Liver (tissue), 8 donors: ENCODE measurements at regions not wholly inside any gene's neighbourhood (a gene's known extent, or its start where the extent isn't known, plus 50 kb on each side); places are given as distances from the start of the nearest gene placed in this dataset.

Source experiments
- DNase-seq: peaks from one replicate; pipeline ENCODE4 v3.0.0-alpha.2; 2017; ENCODE audit warnings: low spot score
- H3K27ac ChIP-seq, 2 donors: one replicate each; pipeline ENCODE4 v1.7.0; 2013; ENCODE audit warnings: inconsistent platforms in 2 of 2, low read length in 2 of 2, control low read depth in 1 of 2, low read depth in 1 of 2, mild to moderate bottlenecking in 1 of 2
- H3K27me3 ChIP-seq, 4 donors: one replicate each; pipeline versions ENCODE4 v1.6.1 to v1.7.0; 2013; ENCODE audit warnings: low read length in 3 of 4, inconsistent platforms in 1 of 4, mild to moderate bottlenecking in 1 of 4, moderate library complexity in 1 of 4; ENCODE audit not compliant: control insufficient read depth in 4 of 4, insufficient read depth in 4 of 4
- H3K36me3 ChIP-seq, 4 donors: one replicate each; pipeline versions ENCODE4 v1.6.1 to v1.7.0; 2013; ENCODE audit warnings: low read length in 3 of 4, mild to moderate bottlenecking in 3 of 4, low read depth in 1 of 4, moderate library complexity in 1 of 4; ENCODE audit not compliant: control insufficient read depth in 4 of 4, insufficient read depth in 3 of 4
- H3K4me1 ChIP-seq, 4 donors: one replicate each; pipeline versions ENCODE4 v1.6.1 to v1.7.0; 2013; ENCODE audit warnings: low read length in 3 of 4, mild to moderate bottlenecking in 3 of 4, moderate library complexity in 1 of 4; ENCODE audit not compliant: control insufficient read depth in 4 of 4, insufficient read depth in 4 of 4
- H3K4me3 ChIP-seq, 3 donors: one replicate each; pipeline versions ENCODE4 v1.6.1 to v1.7.0; 2013; ENCODE audit warnings: low read length in 3 of 3, control low read depth in 1 of 3, low read depth in 1 of 3, mild to moderate bottlenecking in 1 of 3
- H3K9ac ChIP-seq, 2 donors: one replicate each; pipeline ENCODE4 v1.7.0; 2013; ENCODE audit warnings: low read length in 2 of 2, mild to moderate bottlenecking in 2 of 2, moderate library complexity in 2 of 2, control low read depth in 1 of 2, low read depth in 1 of 2
- H3K9me3 ChIP-seq, 4 donors: one replicate each; pipeline versions ENCODE4 v1.6.1 to v1.7.0; 2013; ENCODE audit warnings: low read length in 3 of 4; ENCODE audit not compliant: control insufficient read depth in 4 of 4
- EGR1 ChIP-seq, 2 donors: IDR thresholded peaks; 2 replicates each; pipeline ENCODE4 v1.6.1; 2016 to 2018; ENCODE audit warnings: antibody characterized with exemption in 2 of 2, low read depth in 2 of 2
- FOXA1 ChIP-seq: IDR thresholded peaks from 2 replicates; pipeline ENCODE4 v1.6.1; 2016; ENCODE audit warnings: antibody characterized with exemption
- FOXA2 ChIP-seq: IDR thresholded peaks from 2 replicates; pipeline ENCODE4 v1.6.1; 2016; ENCODE audit warnings: antibody characterized with exemption
- GABPA ChIP-seq, 2 donors: IDR thresholded peaks in 1 of 2; conservative IDR thresholded peaks in 1 of 2; 2 replicates each; pipeline ENCODE4 v1.6.1; 2016; ENCODE audit warnings: antibody characterized with exemption in 2 of 2, mild to moderate bottlenecking in 1 of 2, moderate library complexity in 1 of 2
- HNF4G ChIP-seq: IDR thresholded peaks from 2 replicates; pipeline ENCODE4 v1.6.1; 2016; ENCODE audit warnings: antibody characterized with exemption
- JUND ChIP-seq, 2 donors: IDR thresholded peaks; 2 replicates each; pipeline ENCODE4 v1.6.1; 2016; ENCODE audit warnings: antibody characterized with exemption in 2 of 2
- NR2F2 ChIP-seq: IDR thresholded peaks from 2 replicates; pipeline ENCODE4 v1.6.1; 2016; ENCODE audit warnings: antibody characterized with exemption
- RAD21 ChIP-seq, 2 donors: IDR thresholded peaks; 2 replicates each; pipeline ENCODE4 v1.6.1; 2016; ENCODE audit warnings: antibody characterized with exemption in 2 of 2, mild to moderate bottlenecking in 2 of 2
- RXRA ChIP-seq, 2 donors: IDR thresholded peaks; 2 replicates each; pipeline ENCODE4 v1.6.1; 2017 to 2018; ENCODE audit warnings: antibody characterized with exemption in 2 of 2, mild to moderate bottlenecking in 1 of 2
- SP1 ChIP-seq: IDR thresholded peaks from 2 replicates; pipeline ENCODE4 v1.6.1; 2018; ENCODE audit warnings: antibody characterized with exemption, mild to moderate bottlenecking
- TAF1 ChIP-seq: conservative IDR thresholded peaks from 2 replicates; pipeline ENCODE4 v1.6.1; 2016; ENCODE audit warnings: antibody characterized with exemption, mild to moderate bottlenecking
- YY1 ChIP-seq: IDR thresholded peaks from 2 replicates; pipeline ENCODE4 v1.6.1; 2016; ENCODE audit warnings: antibody characterized with exemption, mild to moderate bottlenecking
- WGBS: extraction: QIAGEN DNeasy Blood & Tissue Kit; methylation state at CpG from one replicate; pipeline ENCODE4 v1.1.7; 2013; 5-methylcytosine and 5-hydroxymethylcytosine counted together
- TF ChIP-seq, protein P1 (sequence below): IDR thresholded peaks from 2 replicates; pipeline ENCODE4 v1.6.1; 2016; ENCODE audit warnings: antibody characterized with exemption
- TF ChIP-seq, protein P2 (sequence below): IDR thresholded peaks from 2 replicates; pipeline ENCODE4 v1.6.1; 2016; ENCODE audit warnings: antibody characterized with exemption
- TF ChIP-seq, protein P3 (sequence below): fragments of 150-350 bp; IDR thresholded peaks from 2 replicates; pipeline ENCODE4 v1.5.1; 2017; ENCODE audit warnings: improper control_type of control experiment, low read depth, low read length; ENCODE audit not compliant: missing input control
- donor health status: healthy.
- donor health status: healthy.
- donor health status: healthy.
- donor health status: healthy.
- donor health status: healthy.

DNA sequence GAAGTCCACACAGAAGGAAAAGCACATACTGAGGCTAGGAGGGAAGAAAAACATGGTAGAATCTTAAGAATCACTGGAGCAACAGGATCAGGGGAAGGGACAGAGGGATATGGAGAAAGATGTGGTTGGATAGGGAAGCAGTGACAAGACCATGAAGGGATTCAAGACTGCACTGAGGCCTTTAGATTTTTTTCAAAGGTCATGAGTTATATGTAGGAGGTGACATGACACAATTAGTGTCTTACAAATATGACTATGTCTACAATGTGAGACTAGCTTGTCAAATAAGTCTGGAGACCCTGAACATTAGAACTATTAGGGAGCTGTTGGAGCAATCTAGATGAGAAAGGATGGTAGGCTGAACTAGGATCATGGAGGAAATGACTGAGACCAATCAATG, 1130.3 kb upstream of the ZEB2 start:
- Histone ChIP-seq H3K27me3 (no peaks in the 10 kb centered on the region), H3K9ac (no peak overlapping the region), H3K9me3 (peaks cover 0 to 4% (median 0%) of the 10 kb centered on the region in 4 donors), H3K36me3 (no peaks in the 10 kb centered on the region), H3K27ac (no peak overlapping the region), H3K4me1 (no peaks in the 10 kb centered on the region), H3K4me3 (no peak overlapping the region)
- TF ChIP-seq NR2F2 = no peak
- TF ChIP-seq HNF4G = no peak
- no peak for TF ChIP-seq YY1
- no peak for TF ChIP-seq FOXA2
- no peak for TF ChIP-seq FOXA1
- no peak for TF ChIP-seq RXRA (IDR thresholded peaks at IDR 0.05)
- no peak for TF ChIP-seq TAF1
- no peak for DNase-seq

DNA sequence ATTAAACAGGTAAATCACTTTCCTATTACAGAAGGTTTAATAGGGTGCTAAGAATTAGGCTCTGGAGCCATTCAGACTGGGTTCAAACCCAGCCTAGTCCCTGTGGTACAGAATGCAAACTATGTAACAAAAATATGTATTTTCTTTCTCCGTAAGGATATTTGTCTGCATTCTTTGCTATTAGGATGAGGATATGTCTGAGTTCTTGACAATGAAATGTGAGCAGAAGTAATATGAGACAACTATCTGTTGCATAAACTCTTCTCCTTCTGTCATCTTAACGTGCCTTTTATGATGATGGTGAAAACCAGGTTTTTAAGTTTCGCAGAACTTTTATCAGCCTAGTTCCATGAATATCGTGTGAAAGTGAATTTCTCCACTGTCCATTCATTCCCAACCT, 1129.1 kb upstream of the ZEB2 start:
- no peak overlapping the region for H3K4me3 ChIP-seq
- no peak for DNase-seq
- H3K4me1 ChIP-seq = no peaks in the 10 kb centered on the region
- TF ChIP-seq HNF4G (no peak), GABPA (IDR thresholded peaks at IDR 0.05 in 1 of 2, conservative IDR thresholded peaks at IDR 0.05 in 1 of 2) (no peak), YY1 (no peak), EGR1 (IDR thresholded peaks at IDR 0.05; ENCODE audit: low read depth in 2 of 2) (no peak), RAD21 (IDR thresholded peaks at IDR 0.05) (no peak), FOXA2 (no peak), FOXA1 (no peak), NR2F2 (no peak)
- TF ChIP-seq, protein P1, sequence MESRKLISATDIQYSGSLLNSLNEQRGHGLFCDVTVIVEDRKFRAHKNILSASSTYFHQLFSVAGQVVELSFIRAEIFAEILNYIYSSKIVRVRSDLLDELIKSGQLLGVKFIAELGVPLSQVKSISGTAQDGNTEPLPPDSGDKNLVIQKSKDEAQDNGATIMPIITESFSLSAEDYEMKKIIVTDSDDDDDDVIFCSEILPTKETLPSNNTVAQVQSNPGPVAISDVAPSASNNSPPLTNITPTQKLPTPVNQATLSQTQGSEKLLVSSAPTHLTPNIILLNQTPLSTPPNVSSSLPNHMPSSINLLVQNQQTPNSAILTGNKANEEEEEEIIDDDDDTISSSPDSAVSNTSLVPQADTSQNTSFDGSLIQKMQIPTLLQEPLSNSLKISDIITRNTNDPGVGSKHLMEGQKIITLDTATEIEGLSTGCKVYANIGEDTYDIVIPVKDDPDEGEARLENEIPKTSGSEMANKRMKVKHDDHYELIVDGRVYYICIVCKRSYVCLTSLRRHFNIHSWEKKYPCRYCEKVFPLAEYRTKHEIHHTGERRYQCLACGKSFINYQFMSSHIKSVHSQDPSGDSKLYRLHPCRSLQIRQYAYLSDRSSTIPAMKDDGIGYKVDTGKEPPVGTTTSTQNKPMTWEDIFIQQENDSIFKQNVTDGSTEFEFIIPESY = no peak
- TF ChIP-seq, protein P2, sequence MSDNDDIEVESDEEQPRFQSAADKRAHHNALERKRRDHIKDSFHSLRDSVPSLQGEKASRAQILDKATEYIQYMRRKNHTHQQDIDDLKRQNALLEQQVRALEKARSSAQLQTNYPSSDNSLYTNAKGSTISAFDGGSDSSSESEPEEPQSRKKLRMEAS = no peak
- TF ChIP-seq, protein P3, sequence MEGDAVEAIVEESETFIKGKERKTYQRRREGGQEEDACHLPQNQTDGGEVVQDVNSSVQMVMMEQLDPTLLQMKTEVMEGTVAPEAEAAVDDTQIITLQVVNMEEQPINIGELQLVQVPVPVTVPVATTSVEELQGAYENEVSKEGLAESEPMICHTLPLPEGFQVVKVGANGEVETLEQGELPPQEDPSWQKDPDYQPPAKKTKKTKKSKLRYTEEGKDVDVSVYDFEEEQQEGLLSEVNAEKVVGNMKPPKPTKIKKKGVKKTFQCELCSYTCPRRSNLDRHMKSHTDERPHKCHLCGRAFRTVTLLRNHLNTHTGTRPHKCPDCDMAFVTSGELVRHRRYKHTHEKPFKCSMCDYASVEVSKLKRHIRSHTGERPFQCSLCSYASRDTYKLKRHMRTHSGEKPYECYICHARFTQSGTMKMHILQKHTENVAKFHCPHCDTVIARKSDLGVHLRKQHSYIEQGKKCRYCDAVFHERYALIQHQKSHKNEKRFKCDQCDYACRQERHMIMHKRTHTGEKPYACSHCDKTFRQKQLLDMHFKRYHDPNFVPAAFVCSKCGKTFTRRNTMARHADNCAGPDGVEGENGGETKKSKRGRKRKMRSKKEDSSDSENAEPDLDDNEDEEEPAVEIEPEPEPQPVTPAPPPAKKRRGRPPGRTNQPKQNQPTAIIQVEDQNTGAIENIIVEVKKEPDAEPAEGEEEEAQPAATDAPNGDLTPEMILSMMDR = no peak
- H3K9me3 ChIP-seq = peaks cover 0 to 4% (median 0%) of the 10 kb centered on the region in 4 donors
- no peaks in the 10 kb centered on the region for H3K27me3 ChIP-seq
- H3K9ac ChIP-seq = no peak overlapping the region
- no peaks in the 10 kb centered on the region for H3K36me3 ChIP-seq
- no peak overlapping the region for H3K27ac ChIP-seq
- 88% methylated on average over 4 of the region's 4 CpGs for WGBS

DNA sequence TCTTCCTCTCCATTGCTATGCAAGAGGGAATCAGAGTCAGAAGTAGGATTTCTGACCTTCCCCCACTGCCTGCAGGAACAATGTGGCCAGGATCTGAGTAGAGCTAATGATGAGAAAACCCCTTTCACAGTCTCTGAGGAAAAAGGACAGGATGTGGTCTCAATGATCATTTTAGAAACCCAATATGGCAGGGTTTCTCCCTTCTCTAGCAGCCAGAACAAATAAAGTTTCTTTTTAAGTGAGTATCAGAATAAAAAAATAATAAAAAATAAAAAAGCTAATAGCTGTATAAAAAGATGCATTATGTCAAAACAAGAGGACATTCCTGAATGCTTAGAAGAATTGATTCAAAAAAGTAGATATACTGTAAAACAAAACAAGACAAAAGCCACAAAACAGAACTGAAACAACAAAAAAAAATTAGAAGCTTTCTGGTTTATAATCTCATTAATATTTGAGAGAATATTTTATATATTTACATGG, 1124.9 kb upstream of the ZEB2 start:
- no peaks in the 10 kb centered on the region for H3K36me3 ChIP-seq
- H3K4me3 ChIP-seq = no peak overlapping the region
- DNase-seq = no peak
- H3K4me1 ChIP-seq = no peaks in the 10 kb centered on the region
- no peaks in the 10 kb centered on the region for H3K9me3 ChIP-seq
- H3K27ac ChIP-seq = no peak overlapping the region
- no peak for TF ChIP-seq FOXA2
- TF ChIP-seq TAF1 = no peak
- TF ChIP-seq FOXA1 = no peak
- TF ChIP-seq, protein P2 = no peak
- TF ChIP-seq YY1 = no peak
- TF ChIP-seq SP1 = no peak
- TF ChIP-seq, protein P3 = no peak
- TF ChIP-seq EGR1 (IDR thresholded peaks at IDR 0.05; ENCODE audit: low read depth in 2 of 2) = no peak
- TF ChIP-seq JUND (IDR thresholded peaks at IDR 0.05) = no peak
- TF ChIP-seq RAD21 (IDR thresholded peaks at IDR 0.05) = no peak
- no peak overlapping the region for H3K9ac ChIP-seq
- no peaks in the 10 kb centered on the region for H3K27me3 ChIP-seq
